Esophagus squamous epithelium (tissue), 5 donors: ENCODE measurements at regions not wholly inside any gene's neighbourhood (a gene's known extent, or its start where the extent isn't known, plus 50 kb on each side); places are given as distances from the start of the nearest gene placed in this dataset.

Experiments used
- DNase-seq: peaks from one replicate; lab custom pipeline; 2025; lab: John Stamatoyannopoulos, UW
- H3K27ac ChIP-seq, 4 donors: fragments of 200-600 bp; sonication (generic); one replicate each; pipeline ENCODE4 v1.5.1; 2016 to 2019; ENCODE audit warnings: mild to moderate bottlenecking in 1 of 4
- H3K27me3 ChIP-seq, 4 donors: fragments of 200-600 bp; sonication (generic); 1 replicate in 3 of 4; 2 replicates in 1 of 4; pipeline versions ENCODE4 v1.5.1 to v1.6.0; 2017 to 2021; ENCODE audit warnings: antibody characterized with exemption in 1 of 4
- H3K36me3 ChIP-seq, 3 donors: fragments of 200-600 bp; sonication (generic); one replicate each; pipeline ENCODE4 v1.5.1; 2016 to 2019
- H3K4me1 ChIP-seq, 3 donors: fragments of 200-600 bp; sonication (generic); one replicate each; pipeline ENCODE4 v1.5.1; 2017 to 2019
- H3K4me3 ChIP-seq, 4 donors: fragments of 200-600 bp; sonication (generic); 1 replicate in 3 of 4; 2 replicates in 1 of 4; pipeline ENCODE4 v1.5.1; 2016 to 2019; ENCODE audit warnings: mild to moderate bottlenecking in 2 of 4, moderate library complexity in 1 of 4
- H3K9me3 ChIP-seq, 3 donors: fragments of 200-600 bp; sonication (generic); one replicate each; pipeline ENCODE4 v1.5.1; 2016 to 2019
- CTCF ChIP-seq, 6 experiments: fragments of 450-650 bp in 4 of 6; fragments of 200-600 bp in 2 of 6; sonication (generic) in 2 of 6; IDR thresholded peaks; one replicate each; pipeline ENCODE4 v1.5.1; 2016 to 2019; ENCODE audit warnings: antibody characterized with exemption in 6 of 6, mild to moderate bottlenecking in 4 of 6, moderate library complexity in 4 of 6
- POLR2A ChIP-seq, 4 donors: fragments of 450-650 bp; IDR thresholded peaks; one replicate each; pipeline ENCODE4 v1.6.1; 2017; ENCODE audit warnings: antibody characterized with exemption in 4 of 4, mild to moderate bottlenecking in 4 of 4, moderate library complexity in 3 of 4
- WGBS, 2 donors: methylation state at CpG; one replicate each; pipeline ENCODE4 v1.1.5; 2018; 5-methylcytosine and 5-hydroxymethylcytosine counted together
- intact Hi-C: fragments of 100-400 bp; cut with DNase I; formaldehyde crosslinking; loops from one replicate; pipeline ENCODE4 v1.15.0; 2022
- donor health status: DM: yes; HTN: yes; CAD: no.

DNA sequence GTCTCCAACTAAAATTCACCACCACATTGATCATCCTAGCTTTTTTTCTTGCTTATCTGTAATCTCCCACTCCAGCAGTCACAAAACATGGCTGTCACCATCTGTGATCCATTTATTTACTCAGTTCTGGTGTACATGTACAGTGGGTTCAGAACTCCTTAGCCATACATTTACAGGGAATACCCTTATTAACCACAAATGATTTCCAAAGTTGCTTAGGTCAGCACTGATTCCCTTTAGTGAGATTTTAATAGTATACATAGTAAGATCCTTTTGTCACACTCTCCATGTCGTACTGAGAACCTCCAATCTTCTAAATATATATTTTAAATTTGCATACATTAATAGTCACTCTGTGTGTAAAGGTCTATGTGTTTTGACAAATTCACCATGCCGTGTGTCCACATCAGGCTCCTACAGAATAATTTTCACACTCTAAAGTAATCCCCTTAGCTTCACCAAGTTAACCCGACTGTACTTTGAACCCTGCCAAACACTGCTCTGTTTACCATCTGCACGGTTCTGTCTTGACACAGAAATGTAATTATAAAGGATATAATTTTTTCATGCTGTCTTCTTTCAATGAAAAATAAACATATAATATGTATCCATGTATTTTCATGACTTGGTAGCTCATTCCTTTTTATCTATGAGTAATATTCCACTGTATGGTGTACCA lies 473.6 kb upstream of the ZP4 start:
- no peak overlapping the region for H3K4me3 ChIP-seq
- no peak overlapping the region for H3K27ac ChIP-seq
- no peak for DNase-seq
- no peaks in the 10 kb centered on the region for H3K9me3 ChIP-seq
- WGBS, 2 donors, result 49 to 64% methylated on average over 4 of the region's 4 CpGs
- no peaks in the 10 kb centered on the region for H3K36me3 ChIP-seq
- H3K27me3 ChIP-seq, result no peaks in the 10 kb centered on the region
- no peak for TF ChIP-seq POLR2A (IDR thresholded peaks at IDR 0.05)
- no peak for TF ChIP-seq CTCF (IDR thresholded peaks at IDR 0.05)
- no peaks in the 10 kb centered on the region for H3K4me1 ChIP-seq
- intact Hi-C loops, result no loop called here

DNA sequence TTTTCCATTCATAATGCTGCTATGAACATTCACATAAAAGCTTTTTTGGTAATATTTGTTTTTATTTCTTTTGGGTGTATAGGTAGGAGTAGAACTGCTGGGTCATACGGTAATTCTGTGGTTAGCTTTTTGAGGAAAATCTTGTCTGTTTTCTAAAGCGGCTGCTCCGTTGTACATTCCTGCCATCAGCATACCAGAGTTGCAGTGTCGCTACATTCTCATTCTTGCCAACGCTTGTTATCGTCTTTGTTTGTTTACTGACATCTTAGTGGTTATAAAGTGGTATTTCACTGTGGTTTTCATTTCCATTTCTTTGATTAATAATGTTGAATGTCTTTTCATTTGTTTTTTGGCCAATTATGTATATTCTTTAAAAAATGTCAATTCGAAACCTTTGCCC lies 469.8 kb upstream of the ZP4 start:
- Histone ChIP-seq H3K4me1 (no peaks in the 10 kb centered on the region), H3K27ac (no peak overlapping the region), H3K4me3 (no peak overlapping the region), H3K9me3 (no peaks in the 10 kb centered on the region), H3K27me3 (no peaks in the 10 kb centered on the region), H3K36me3 (no peaks in the 10 kb centered on the region)
- TF ChIP-seq POLR2A (IDR thresholded peaks at IDR 0.05), result no peak
- TF ChIP-seq CTCF (IDR thresholded peaks at IDR 0.05), result no peak
- WGBS, 2 donors, result 55 to 61% methylated on average over 7 of the region's 7 CpGs
- no peak for DNase-seq
- intact Hi-C loops, result no loop called here

DNA sequence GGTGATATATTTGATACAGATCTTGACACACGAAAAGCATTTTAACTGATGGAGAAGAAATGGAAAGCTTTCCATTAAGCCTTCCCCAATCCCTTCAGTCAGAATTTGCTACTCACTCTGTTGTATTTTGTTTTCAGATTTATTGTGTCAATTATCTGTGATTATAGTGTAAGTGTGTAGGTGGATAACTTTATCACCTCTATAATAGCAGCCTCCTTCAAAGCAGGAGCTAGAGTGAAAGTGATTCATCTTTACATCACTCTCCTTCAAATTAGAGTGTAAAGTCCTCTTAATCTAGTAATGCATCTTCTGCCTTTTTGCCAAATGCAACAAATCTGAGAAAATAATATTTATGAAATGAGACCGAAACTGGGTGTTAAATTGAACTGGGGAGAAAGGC lies 459.7 kb upstream of the ZP4 start:
- TF ChIP-seq POLR2A (IDR thresholded peaks at IDR 0.05), result no peak
- no peak for TF ChIP-seq CTCF (IDR thresholded peaks at IDR 0.05)
- no peaks in the 10 kb centered on the region for H3K9me3 ChIP-seq
- no peaks in the 10 kb centered on the region for H3K27me3 ChIP-seq
- WGBS, 2 donors, result 66 to 74% methylated on average over 2 of the region's 2 CpGs
- DNase-seq, result no peak
- no peaks in the 10 kb centered on the region for H3K36me3 ChIP-seq
- no peak overlapping the region for H3K4me3 ChIP-seq
- H3K27ac ChIP-seq, result no peak overlapping the region
- H3K4me1 ChIP-seq, result no peaks in the 10 kb centered on the region
- intact Hi-C loops, result no loop called here

DNA sequence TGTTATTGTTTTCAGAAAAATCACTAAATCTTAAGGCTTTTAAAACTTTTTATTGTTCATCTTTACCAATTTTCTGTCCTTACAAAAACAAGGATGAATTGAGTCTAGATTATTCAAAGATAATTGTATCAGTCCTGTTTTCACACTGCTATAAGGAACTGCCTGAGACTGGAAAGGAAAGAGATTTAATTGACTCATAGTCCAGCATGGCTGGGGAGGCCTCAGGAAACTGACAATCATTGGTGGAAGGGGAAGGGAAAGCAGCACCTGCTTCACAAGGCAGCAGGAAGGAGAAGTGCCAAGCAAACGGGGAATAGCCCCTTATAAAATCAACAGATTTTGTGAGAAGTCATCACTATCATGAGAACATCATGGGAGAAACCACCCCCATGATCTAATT lies 455.6 kb upstream of the ZP4 start:
- no peaks in the 10 kb centered on the region for H3K36me3 ChIP-seq
- no peak for DNase-seq
- 50 to 64% methylated on average over 1 of the region's 1 CpG for WGBS, 2 donors
- no peak overlapping the region for H3K27ac ChIP-seq
- no peaks in the 10 kb centered on the region for H3K9me3 ChIP-seq
- H3K4me1 ChIP-seq, result no peaks in the 10 kb centered on the region
- intact Hi-C loops, result no loop called here
- no peaks in the 10 kb centered on the region for H3K27me3 ChIP-seq
- TF ChIP-seq POLR2A (IDR thresholded peaks at IDR 0.05) (no peak), CTCF (IDR thresholded peaks at IDR 0.05) (no peak)
- no peak overlapping the region for H3K4me3 ChIP-seq

- TF ChIP-seq POLR2A (IDR thresholded peaks at IDR 0.05) (no peak), CTCF (IDR thresholded peaks at IDR 0.05) (no peak)
- no peak for DNase-seq
- Histone ChIP-seq H3K4me1 (no peaks in the 10 kb centered on the region), H3K9me3 (no peaks in the 10 kb centered on the region), H3K27me3 (no peaks in the 10 kb centered on the region), H3K27ac (no peak overlapping the region), H3K4me3 (no peak overlapping the region), H3K36me3 (no peaks in the 10 kb centered on the region)
- WGBS, 2 donors, result 77 to 82% methylated on average over 6 of the region's 6 CpGs
- intact Hi-C loops, result no loop called here
These were observed 455.1 kb upstream of the ZP4 start for GRCh38 chr1:238345837-238346236.
